IMR-90 (cell line): ENCODE measurements at regions not wholly inside any gene's neighbourhood (a gene's known extent, or its start where the extent isn't known, plus 50 kb on each side); places are given as distances from the start of the nearest gene placed in this dataset.

Experiments
- ATAC-seq: fragments of 200-7000 bp; cut with Tn5 transposase; 2 replicates; pipeline ENCODE4 v1.9.1; 2020; ENCODE audit warnings: low read depth, mild to moderate bottlenecking, moderate library complexity
- BruUV-seq: library from RNA; stranded (reverse); fragments of 400-500 nt; replicated peaks from 2 replicates; lab custom pipeline; 2021; lab: Mats Ljungman, UMichigan
- CTCF ChIA-PET: fragments of 300-600 bp; formaldehyde crosslinking; extraction: SDS; loops from one replicate; lab custom pipeline; 2021; ENCODE audit warnings: antibody characterized with exemption; lab: Yijun Ruan, JAX
- POLR2A ChIA-PET: fragments of 300-600 bp; sonication (Branson Sonifier 250); formaldehyde crosslinking; loops from one replicate; lab custom pipeline; 2022; ENCODE audit warnings: antibody characterized with exemption; ENCODE audit not compliant: unreplicated experiment; lab: Charles Lee
- DNase-seq: peaks from one replicate; pipeline ENCODE4 v3.0.0; 2013
- H2AFZ ChIP-seq: replicated peaks from 2 replicates; pipeline ENCODE3; 2013; ENCODE audit warnings: low read length, mild to moderate bottlenecking; ENCODE audit not compliant: poor library complexity
- H2AK5ac ChIP-seq: 2 replicates; pipeline ENCODE4 v1.6.1; 2013; ENCODE audit warnings: low read depth, low read length, inconsistent platforms
- H2AK9ac ChIP-seq: replicated peaks from 2 replicates; pipeline ENCODE3; 2013; ENCODE audit warnings: mild to moderate bottlenecking, low read depth, low read length, moderate library complexity; ENCODE audit not compliant: poor library complexity
- H2BK120ac ChIP-seq: 2 replicates; pipeline ENCODE4 v1.6.1; 2013; ENCODE audit warnings: low read depth, low read length, inconsistent platforms
- H2BK15ac ChIP-seq: 3 replicates; pipeline ENCODE4 v1.6.1; 2013; ENCODE audit warnings: low read depth, low read length, inconsistent platforms
- H2BK20ac ChIP-seq: 2 replicates; pipeline ENCODE4 v1.6.1; 2013; ENCODE audit warnings: low read depth, mild to moderate bottlenecking, inconsistent platforms, low read length, moderate library complexity
- H2BK5ac ChIP-seq: 2 replicates; pipeline ENCODE4 v1.6.1; 2013; ENCODE audit warnings: mild to moderate bottlenecking, low read depth, low read length, inconsistent platforms; ENCODE audit not compliant: poor library complexity, severe bottlenecking
- H3K14ac ChIP-seq: replicated peaks from 2 replicates; pipeline ENCODE4 v1.6.1; 2013; ENCODE audit warnings: low read depth, low read length, inconsistent platforms
- H3K18ac ChIP-seq: 2 replicates; pipeline ENCODE4 v1.6.1; 2013; ENCODE audit warnings: low read depth, low read length, control low read depth
- H3K23ac ChIP-seq: 2 replicates; pipeline ENCODE4 v1.6.1; 2013; ENCODE audit warnings: low read depth, low read length, inconsistent platforms
- H3K27ac ChIP-seq: 2 replicates; pipeline ENCODE4 v1.5.1; 2013; ENCODE audit warnings: mild to moderate bottlenecking, control low read depth, low read length; ENCODE audit not compliant: insufficient read depth
- H3K27me3 ChIP-seq: 2 replicates; pipeline ENCODE4 v1.6.1; 2013; ENCODE audit warnings: low read length; ENCODE audit not compliant: control insufficient read depth, insufficient read depth
- H3K36me3 ChIP-seq: 2 replicates; pipeline ENCODE4 v1.6.1; 2013; ENCODE audit warnings: low read length, mixed read lengths; ENCODE audit not compliant: control insufficient read depth, insufficient read depth
- H3K4ac ChIP-seq: 2 replicates; pipeline ENCODE4 v1.6.1; 2013; ENCODE audit warnings: low read depth, low read length, inconsistent platforms
- H3K4me1 ChIP-seq: 2 replicates; pipeline ENCODE4 v1.6.1; 2013; ENCODE audit warnings: low read length, mixed read lengths; ENCODE audit not compliant: control insufficient read depth, insufficient read depth
- H3K4me2 ChIP-seq: 2 replicates; pipeline ENCODE4 v1.6.1; 2013; ENCODE audit warnings: low read depth, mild to moderate bottlenecking, control low read depth, low read length, moderate library complexity
- H3K4me3 ChIP-seq: 2 replicates; pipeline ENCODE4 v1.5.1; 2013; ENCODE audit warnings: low read depth, mild to moderate bottlenecking, control low read depth, low read length, moderate library complexity; ENCODE audit not compliant: insufficient read depth
- H3K56ac ChIP-seq: 2 replicates; pipeline ENCODE4 v1.6.1; 2013; ENCODE audit warnings: low read length, inconsistent platforms; ENCODE audit not compliant: insufficient read depth; ENCODE audit errors: extremely low read depth
- H3K79me1 ChIP-seq, 2 experiments: 2 replicates each; pipeline ENCODE4 v1.6.1; 2013; ENCODE audit warnings: low read length in 2 of 2, inconsistent platforms in 1 of 2, low read depth in 1 of 2
- H3K9ac ChIP-seq: 2 replicates; pipeline ENCODE4 v1.6.1; 2013; ENCODE audit warnings: low read depth, low read length, control low read depth
- H3K9me1 ChIP-seq: 2 replicates; pipeline ENCODE4 v1.6.1; 2013; ENCODE audit warnings: low read length, inconsistent platforms; ENCODE audit not compliant: insufficient read depth
- H3K9me3 ChIP-seq: 2 replicates; pipeline ENCODE4 v1.6.1; 2013; ENCODE audit warnings: low read length; ENCODE audit not compliant: control insufficient read depth, insufficient read depth
- H4K20me1 ChIP-seq: 2 replicates; pipeline ENCODE4 v1.6.1; 2013; ENCODE audit warnings: low read length, inconsistent platforms; ENCODE audit not compliant: insufficient read depth
- H4K5ac ChIP-seq: 2 replicates; pipeline ENCODE4 v1.6.1; 2013; ENCODE audit warnings: mild to moderate bottlenecking, low read depth, low read length, control low read depth
- H4K8ac ChIP-seq, 2 experiments: 2 replicates each; pipeline ENCODE4 v1.6.1; 2013; ENCODE audit warnings: low read depth in 2 of 2, low read length in 2 of 2, control low read depth in 1 of 2, inconsistent platforms in 1 of 2
- H4K91ac ChIP-seq: 2 replicates; pipeline ENCODE4 v1.6.1; 2013; ENCODE audit warnings: low read depth, low read length, inconsistent platforms; ENCODE audit not compliant: insufficient read depth
- BHLHE40 ChIP-seq: fragments of 150-350 bp; IDR thresholded peaks from 2 replicates; pipeline ENCODE4 v1.6.1; 2016; ENCODE audit warnings: mild to moderate bottlenecking, low read depth, low read length
- CEBPB ChIP-seq: IDR thresholded peaks from 2 replicates; pipeline ENCODE4 v1.6.1; 2012; ENCODE audit warnings: low read depth, low read length, improper control_type of control experiment
- CHD1 ChIP-seq: IDR thresholded peaks from 2 replicates; pipeline ENCODE4 v1.6.1; 2012; ENCODE audit warnings: low read depth, low read length, improper control_type of control experiment
- CTCF ChIP-seq: conservative IDR thresholded peaks from 2 replicates; pipeline ENCODE4 v1.5.1; 2012; ENCODE audit warnings: mild to moderate bottlenecking, low read depth, low read length, improper control_type of control experiment
- MAFK ChIP-seq: IDR thresholded peaks from 2 replicates; pipeline ENCODE4 v1.6.1; 2012; ENCODE audit warnings: low read depth, low read length, improper control_type of control experiment
- MAZ ChIP-seq: IDR thresholded peaks from 2 replicates; pipeline ENCODE4 v1.6.1; 2012; ENCODE audit warnings: low read depth, mild to moderate bottlenecking, low read length, improper control_type of control experiment, moderate library complexity, borderline replicate concordance
- MXI1 ChIP-seq: IDR thresholded peaks from 2 replicates; pipeline ENCODE4 v1.6.1; 2012; ENCODE audit warnings: low read depth, mild to moderate bottlenecking, low read length, moderate library complexity, borderline replicate concordance
- NFE2L2 ChIP-seq: fragments of 150-350 bp; IDR thresholded peaks from 2 replicates; pipeline ENCODE4 v1.6.1; 2016; ENCODE audit warnings: low read depth, mild to moderate bottlenecking, low read length
- POLR2A ChIP-seq: IDR thresholded peaks from 2 replicates; pipeline ENCODE4 v1.6.1; 2012; ENCODE audit warnings: mild to moderate bottlenecking, low read depth, low read length
- RCOR1 ChIP-seq: IDR thresholded peaks from 2 replicates; pipeline ENCODE4 v1.6.1; 2012; ENCODE audit warnings: mild to moderate bottlenecking, low read length, improper control_type of control experiment; ENCODE audit not compliant: insufficient replicate concordance
- RFX5 ChIP-seq: IDR thresholded peaks from 2 replicates; pipeline ENCODE4 v1.8.0; 2012; ENCODE audit warnings: low read depth, mild to moderate bottlenecking, low read length, moderate library complexity
- SMC3 ChIP-seq: fragments of 150-350 bp; IDR thresholded peaks from 2 replicates; pipeline ENCODE4 v1.6.1; 2016; ENCODE audit warnings: low read depth, mild to moderate bottlenecking, antibody characterized with exemption, low read length, moderate library complexity
- USF2 ChIP-seq: fragments of 150-350 bp; IDR thresholded peaks from 2 replicates; pipeline ENCODE4 v1.6.1; 2017; ENCODE audit warnings: mild to moderate bottlenecking, antibody characterized with exemption, low read length, low read depth
- WGBS, 2 experiments: methylation state at CpG; one replicate each; pipeline versions ENCODE4 v1.1.5 to v1.1.7; 2013; ENCODE audit warnings: missing lambda C conversion rate in 2 of 2; ENCODE audit not compliant: insufficient read length in 1 of 2; ENCODE audit errors: extremely low coverage in 2 of 2; 5-methylcytosine and 5-hydroxymethylcytosine counted together
- dilution Hi-C: fragments of 300-500 bp; cut with HindIII; formaldehyde crosslinking; loops from one replicate; pipeline ENCODE4 v1.14.3; 2018; ENCODE audit warnings: low sequenced_read_pairs; ENCODE audit not compliant: unreplicated experiment
- in situ Hi-C: fragments of 300-500 bp; cut with MboI; formaldehyde crosslinking; loops from 3 replicates; pipeline ENCODE4 v1.14.3; 2019; ENCODE audit warnings: low sequenced_read_pairs, inconsistent platforms, mixed read lengths
- intact Hi-C: fragments of 100-400 bp; cut with micrococcal nuclease; formaldehyde crosslinking; loops from 2 replicates; pipeline ENCODE4 v1.10.0; 2022
- TF ChIP-seq, protein P1 (sequence below): fragments of 150-350 bp; IDR thresholded peaks from 2 replicates; pipeline ENCODE4 v1.6.1; 2016; ENCODE audit warnings: low read depth, mild to moderate bottlenecking, low read length, moderate library complexity, borderline replicate concordance

GRCh38 chr18:1053331-1054315 is 149.0 kb downstream of the ADCYAP1 start:
- no peak overlapping the region for H2AFZ ChIP-seq
- ATAC-seq = no peak
- CTCF ChIA-PET = no interaction called here

More at GRCh38 chr18:1053331-1054315, 149.0 kb downstream of the ADCYAP1 start:
- H3K79me1 ChIP-seq = no peaks in the 10 kb centered on the region
- H4K5ac ChIP-seq = no peak overlapping the region
- dilution Hi-C loops = no loop called here
- no peak overlapping the region for H3K27ac ChIP-seq
- no peak overlapping the region for H3K23ac ChIP-seq
- H3K18ac ChIP-seq = no peak overlapping the region
- H4K8ac ChIP-seq = no peak overlapping the region
- DNase-seq = no peak
- no peak overlapping the region for H3K4me2 ChIP-seq
- H3K4me1 ChIP-seq = no peaks in the 10 kb centered on the region
- H2AK5ac ChIP-seq = no peak overlapping the region
- H2BK120ac ChIP-seq = no peak overlapping the region
- no CpG with 5 or more reads among the region's 5 CpGs for WGBS, 2 experiments
- H4K91ac ChIP-seq = no peak overlapping the region
- no peaks in the 10 kb centered on the region for H3K27me3 ChIP-seq
- no peak overlapping the region for H3K4me3 ChIP-seq
- no TSS peak for BruUV-seq
- TF ChIP-seq POLR2A (no peak), BHLHE40 (no peak), RCOR1 (no peak), NFE2L2 (no peak), MAFK (no peak), MXI1 (no peak), MAZ (no peak), RFX5 (no peak), CEBPB (no peak), CTCF (no peak), USF2 (no peak), SMC3 (no peak), CHD1 (no peak)
- TF ChIP-seq, protein P1, sequence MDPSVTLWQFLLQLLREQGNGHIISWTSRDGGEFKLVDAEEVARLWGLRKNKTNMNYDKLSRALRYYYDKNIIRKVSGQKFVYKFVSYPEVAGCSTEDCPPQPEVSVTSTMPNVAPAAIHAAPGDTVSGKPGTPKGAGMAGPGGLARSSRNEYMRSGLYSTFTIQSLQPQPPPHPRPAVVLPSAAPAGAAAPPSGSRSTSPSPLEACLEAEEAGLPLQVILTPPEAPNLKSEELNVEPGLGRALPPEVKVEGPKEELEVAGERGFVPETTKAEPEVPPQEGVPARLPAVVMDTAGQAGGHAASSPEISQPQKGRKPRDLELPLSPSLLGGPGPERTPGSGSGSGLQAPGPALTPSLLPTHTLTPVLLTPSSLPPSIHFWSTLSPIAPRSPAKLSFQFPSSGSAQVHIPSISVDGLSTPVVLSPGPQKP = no peak
- H3K36me3 ChIP-seq = no peaks in the 10 kb centered on the region
- no peak overlapping the region for H3K56ac ChIP-seq
- in situ Hi-C loops = no loop called here
- H4K20me1 ChIP-seq = no peaks in the 10 kb centered on the region
- POLR2A ChIA-PET = no interaction called here
- no peak overlapping the region for H3K9ac ChIP-seq
- H2BK5ac ChIP-seq = no peak overlapping the region
- no peak overlapping the region for H3K4ac ChIP-seq
- H2BK20ac ChIP-seq = no peak overlapping the region
- H3K9me1 ChIP-seq = no peaks in the 10 kb centered on the region
- H3K9me3 ChIP-seq = peaks cover 2% of the 10 kb centered on the region; the same call in 1 of the 2 replicates
- H2AK9ac ChIP-seq = no peak overlapping the region
- no peak overlapping the region for H2BK15ac ChIP-seq
- H3K14ac ChIP-seq = no peak overlapping the region
- intact Hi-C loops = no loop called here
